OCI-LY1 (cell line): ENCODE measurements at regions not wholly inside any gene's neighbourhood (a gene's known extent, or its start where the extent isn't known, plus 50 kb on each side); places are given as distances from the start of the nearest gene placed in this dataset.

Experiments
- H2AFZ ChIP-seq: fragments of 200-600 bp; sonication (generic), shearing (Covaris generic); 2 replicates; pipeline ENCODE4 v1.6.0; 2014; ENCODE audit warnings: antibody characterized with exemption, mild to moderate bottlenecking, low read length
- H3F3A ChIP-seq: fragments of 200-600 bp; sonication (generic), shearing (Covaris generic); 2 replicates; pipeline ENCODE4 v1.6.0; 2014; ENCODE audit warnings: mild to moderate bottlenecking, antibody characterized with exemption, low read length, moderate library complexity; ENCODE audit not compliant: insufficient read depth
- H3K27ac ChIP-seq: fragments of 200-600 bp; sonication (generic); 2 replicates; pipeline ENCODE4 v1.5.1; 2014; ENCODE audit warnings: low read length, mixed run types, mild to moderate bottlenecking, low read depth; ENCODE audit not compliant: poor library complexity, severe bottlenecking
- H3K27me3 ChIP-seq: fragments of 200-600 bp; sonication (generic); 2 replicates; pipeline ENCODE4 v1.6.0; 2014; ENCODE audit warnings: antibody characterized with exemption, mild to moderate bottlenecking, low read length, moderate library complexity; ENCODE audit not compliant: insufficient read depth
- H3K36me3 ChIP-seq: fragments of 200-600 bp; sonication (generic); 2 replicates; pipeline ENCODE4 v1.6.1; 2014; ENCODE audit warnings: mild to moderate bottlenecking, antibody characterized with exemption, low read length, moderate library complexity, mixed read lengths; ENCODE audit not compliant: insufficient read depth
- H3K4me1 ChIP-seq: fragments of 200-600 bp; sonication (generic); 2 replicates; pipeline ENCODE4 v1.5.1; 2014; ENCODE audit warnings: mild to moderate bottlenecking, low read length, moderate library complexity; ENCODE audit not compliant: insufficient read depth, severe bottlenecking
- H3K4me2 ChIP-seq: fragments of 200-600 bp; sonication (generic), shearing (Covaris generic); 2 replicates; pipeline ENCODE4 v1.6.1; 2014; ENCODE audit warnings: low read length
- H3K4me3 ChIP-seq: fragments of 200-600 bp; sonication (generic); 2 replicates; pipeline ENCODE4 v1.5.1; 2014; ENCODE audit warnings: low read length, low read depth, mild to moderate bottlenecking, mixed read lengths; ENCODE audit not compliant: poor library complexity, severe bottlenecking
- H3K79me2 ChIP-seq: fragments of 200-600 bp; shearing (Covaris generic); 2 replicates; pipeline ENCODE4 v1.6.1; 2016; ENCODE audit warnings: mixed run types, low read length, mixed read lengths; ENCODE audit not compliant: insufficient read depth
- H3K9ac ChIP-seq: fragments of 200-600 bp; sonication (generic), shearing (Covaris generic); 2 replicates; pipeline ENCODE4 v1.6.1; 2014; ENCODE audit warnings: mild to moderate bottlenecking, low read length, mixed read lengths
- H3K9me2 ChIP-seq: fragments of 200-600 bp; sonication (generic), shearing (Covaris generic); 2 replicates; pipeline ENCODE4 v1.6.1; 2014; ENCODE audit warnings: low read depth, mild to moderate bottlenecking, low read length, mixed read lengths
- H3K9me3 ChIP-seq: fragments of 200-600 bp; shearing (Covaris generic); 2 replicates; pipeline ENCODE4 v1.6.1; 2014; ENCODE audit warnings: low read length, mixed read lengths
- H4K20me1 ChIP-seq: fragments of 200-600 bp; sonication (generic), shearing (Covaris generic); 2 replicates; pipeline ENCODE4 v1.6.0; 2016; ENCODE audit warnings: mild to moderate bottlenecking, low read length; ENCODE audit not compliant: insufficient read depth
- CTCF ChIP-seq: fragments of 200-600 bp; sonication (generic), shearing (Covaris generic); IDR thresholded peaks from 2 replicates; pipeline ENCODE4 v1.5.1; 2017; ENCODE audit warnings: mild to moderate bottlenecking, antibody characterized with exemption, low read length, moderate library complexity, mixed read lengths
- EZH2 ChIP-seq: fragments of 200-600 bp; sonication (generic), shearing (Covaris generic); IDR thresholded peaks from 2 replicates; pipeline ENCODE4 v1.8.0; 2017; ENCODE audit warnings: borderline replicate concordance, mixed run types, mild to moderate bottlenecking, antibody characterized with exemption, low read length, moderate library complexity, mixed read lengths

GRCh38 chr3:194741916-194742315 is 56.2 kb downstream of the FAM43A start:
- Histone ChIP-seq H3K79me2 (no peaks in the 10 kb centered on the region), H4K20me1 (no peaks in the 10 kb centered on the region), H3F3A (no peaks in the 10 kb centered on the region), H3K9me3 (no peaks in the 10 kb centered on the region), H3K4me1 (peaks cover 8% of the 10 kb centered on the region), H3K36me3 (no peaks in the 10 kb centered on the region), H2AFZ (no peak overlapping the region), H3K4me2 (no peak overlapping the region), H3K27me3 (peaks cover 8% of the 10 kb centered on the region; the same call in 1 of the 2 replicates), H3K9me2 (no peaks in the 10 kb centered on the region), H3K4me3 (no peak overlapping the region), H3K9ac (no peak overlapping the region), H3K27ac (no peak overlapping the region)
- TF ChIP-seq EZH2 (no peak), CTCF (no peak)

GRCh38 chr3:194744826-194745225 is 59.1 kb downstream of the FAM43A start:
- H2AFZ ChIP-seq = no peak overlapping the region
- TF ChIP-seq CTCF = no peak

GRCh38 chr3:194745422-194746184 is 59.9 kb downstream of the FAM43A start:
- Histone ChIP-seq H3F3A (no peaks in the 10 kb centered on the region), H2AFZ (no peak overlapping the region), H3K79me2 (no peaks in the 10 kb centered on the region), H3K4me1 (no peaks in the 10 kb centered on the region), H3K27ac (no peak overlapping the region), H3K4me2 (no peak overlapping the region), H3K4me3 (no peak overlapping the region), H3K27me3 (peaks cover 5% of the 10 kb centered on the region; the same call in 1 of the 2 replicates), H4K20me1 (no peaks in the 10 kb centered on the region), H3K9me3 (no peaks in the 10 kb centered on the region), H3K9me2 (no peaks in the 10 kb centered on the region), H3K36me3 (no peaks in the 10 kb centered on the region), H3K9ac (no peak overlapping the region)
- TF ChIP-seq EZH2 (no peak), CTCF (no peak)

More at GRCh38 chr3:194744826-194745225, 59.1 kb downstream of the FAM43A start:
- Histone ChIP-seq H3K27ac (no peak overlapping the region), H3F3A (no peaks in the 10 kb centered on the region), H3K79me2 (no peaks in the 10 kb centered on the region), H3K27me3 (peaks cover 8% of the 10 kb centered on the region; the same call in 1 of the 2 replicates), H3K9me3 (no peaks in the 10 kb centered on the region), H3K9ac (no peak overlapping the region), H3K4me3 (no peak overlapping the region), H3K4me2 (no peak overlapping the region), H3K9me2 (no peaks in the 10 kb centered on the region), H3K4me1 (no peaks in the 10 kb centered on the region), H3K36me3 (no peaks in the 10 kb centered on the region), H4K20me1 (no peaks in the 10 kb centered on the region)
